ENCODE measurements at regions not wholly inside any gene's neighbourhood (a gene's known extent, or its start where the extent isn't known, plus 50 kb on each side); places are given as distances from the start of the nearest gene placed in this dataset.

DNA sequence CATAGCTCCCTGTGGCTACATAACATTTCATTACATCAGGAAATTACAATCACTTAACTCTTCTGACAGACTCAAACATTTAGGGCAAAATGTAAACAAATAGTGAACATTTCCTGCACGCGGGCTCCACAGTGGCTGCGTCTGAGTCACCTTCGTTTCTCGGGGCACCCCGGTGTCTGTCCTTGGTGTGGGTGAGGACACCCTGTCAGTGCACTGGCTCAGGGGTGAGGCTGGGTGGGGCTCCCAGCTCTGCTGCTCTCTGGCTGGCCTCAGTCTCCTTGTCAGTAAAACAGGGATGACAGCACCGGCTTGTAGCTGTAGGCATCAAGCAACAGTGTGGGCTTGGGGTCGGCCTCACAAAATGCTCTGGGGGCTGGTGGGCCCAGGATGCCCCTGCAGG, 237.1 kb upstream of the SHH start:
- TF ChIP-seq EZH2 (IDR thresholded peaks at IDR 0.05; ENCODE audit: borderline replicate concordance, insufficient read depth, low read length, poor library complexity, severe bottlenecking) (no peak), RAD21 (conservative IDR thresholded peaks at IDR 0.05) (no peak), POLR2AphosphoS5 (IDR thresholded peaks at IDR 0.05) (no peak), EP300 (conservative IDR thresholded peaks at IDR 0.05; ENCODE audit: poor library complexity, severe bottlenecking) (no peak), TAF1 (IDR thresholded peaks at IDR 0.05; ENCODE audit: low read depth) (no peak), MXI1 (conservative IDR thresholded peaks at IDR 0.05; ENCODE audit: poor library complexity, severe bottlenecking) (no peak), CTCF (IDR thresholded peaks at IDR 0.05; ENCODE audit: poor library complexity, severe bottlenecking) (no peak), SMC3 (conservative IDR thresholded peaks at IDR 0.05; ENCODE audit: poor library complexity) (no peak)
- TF ChIP-seq, protein P1, sequence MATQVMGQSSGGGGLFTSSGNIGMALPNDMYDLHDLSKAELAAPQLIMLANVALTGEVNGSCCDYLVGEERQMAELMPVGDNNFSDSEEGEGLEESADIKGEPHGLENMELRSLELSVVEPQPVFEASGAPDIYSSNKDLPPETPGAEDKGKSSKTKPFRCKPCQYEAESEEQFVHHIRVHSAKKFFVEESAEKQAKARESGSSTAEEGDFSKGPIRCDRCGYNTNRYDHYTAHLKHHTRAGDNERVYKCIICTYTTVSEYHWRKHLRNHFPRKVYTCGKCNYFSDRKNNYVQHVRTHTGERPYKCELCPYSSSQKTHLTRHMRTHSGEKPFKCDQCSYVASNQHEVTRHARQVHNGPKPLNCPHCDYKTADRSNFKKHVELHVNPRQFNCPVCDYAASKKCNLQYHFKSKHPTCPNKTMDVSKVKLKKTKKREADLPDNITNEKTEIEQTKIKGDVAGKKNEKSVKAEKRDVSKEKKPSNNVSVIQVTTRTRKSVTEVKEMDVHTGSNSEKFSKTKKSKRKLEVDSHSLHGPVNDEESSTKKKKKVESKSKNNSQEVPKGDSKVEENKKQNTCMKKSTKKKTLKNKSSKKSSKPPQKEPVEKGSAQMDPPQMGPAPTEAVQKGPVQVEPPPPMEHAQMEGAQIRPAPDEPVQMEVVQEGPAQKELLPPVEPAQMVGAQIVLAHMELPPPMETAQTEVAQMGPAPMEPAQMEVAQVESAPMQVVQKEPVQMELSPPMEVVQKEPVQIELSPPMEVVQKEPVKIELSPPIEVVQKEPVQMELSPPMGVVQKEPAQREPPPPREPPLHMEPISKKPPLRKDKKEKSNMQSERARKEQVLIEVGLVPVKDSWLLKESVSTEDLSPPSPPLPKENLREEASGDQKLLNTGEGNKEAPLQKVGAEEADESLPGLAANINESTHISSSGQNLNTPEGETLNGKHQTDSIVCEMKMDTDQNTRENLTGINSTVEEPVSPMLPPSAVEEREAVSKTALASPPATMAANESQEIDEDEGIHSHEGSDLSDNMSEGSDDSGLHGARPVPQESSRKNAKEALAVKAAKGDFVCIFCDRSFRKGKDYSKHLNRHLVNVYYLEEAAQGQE (IDR thresholded peaks at IDR 0.05; ENCODE audit: borderline replicate concordance), result no peak
- Histone ChIP-seq H3F3A (ENCODE audit: insufficient read depth, low read length, poor library complexity, severe bottlenecking) (no peaks in the 10 kb centered on the region), H2AFZ (ENCODE audit: low read depth, low read length) (no peak overlapping the region), H4K20me1 (ENCODE audit: insufficient read depth) (no peaks in the 10 kb centered on the region), H3K27ac (ENCODE audit: low read length) (no peak overlapping the region), H3K4me3 (ENCODE audit: low read length) (no peak overlapping the region), H3K9me2 (ENCODE audit: insufficient read depth, low read length) (no peaks in the 10 kb centered on the region), H3K9ac (ENCODE audit: low read length) (no peak overlapping the region), H3K4me2 (ENCODE audit: low read length) (no peak overlapping the region), H3K36me3 (ENCODE audit: insufficient read depth, low read length) (no peaks in the 10 kb centered on the region), H3K27me3 (ENCODE audit: insufficient read depth, low read depth, low read length) (no peaks in the 10 kb centered on the region), H3K79me2 (replicated peaks; ENCODE audit: insufficient read depth, low read length) (no peaks in the 10 kb centered on the region), H3K9me3 (ENCODE audit: low read length) (no peaks in the 10 kb centered on the region)

DNA sequence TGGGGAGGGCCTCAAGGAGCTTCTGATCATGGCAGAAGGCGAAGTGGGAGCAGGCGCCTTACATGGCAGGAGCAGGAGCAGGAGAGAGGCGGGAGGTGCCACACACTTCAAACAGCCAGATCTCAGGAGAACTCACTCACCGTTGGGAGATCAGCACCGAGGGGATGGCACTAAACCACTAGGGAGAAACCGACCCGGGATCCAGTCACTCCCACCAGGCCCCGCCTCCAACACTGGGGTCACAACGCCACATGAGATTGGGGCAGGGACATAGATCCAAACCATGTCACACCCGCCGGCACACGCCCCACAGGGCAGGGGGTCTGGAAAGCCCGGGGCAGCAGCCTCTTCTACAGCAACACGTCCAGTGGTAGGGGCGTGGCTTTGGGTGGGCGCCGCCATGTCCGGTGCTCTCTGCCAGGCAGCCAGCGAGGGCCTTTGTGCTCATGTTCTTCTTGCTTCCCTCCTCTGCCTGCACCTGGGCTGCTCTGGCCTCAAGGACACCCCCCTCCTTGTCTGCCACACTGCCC, 233.8 kb upstream of the SHH start:
- Histone ChIP-seq H3K9ac (ENCODE audit: low read length) (no peak overlapping the region), H3K27me3 (ENCODE audit: insufficient read depth, low read depth, low read length) (no peaks in the 10 kb centered on the region), H3K36me3 (ENCODE audit: insufficient read depth, low read length) (no peaks in the 10 kb centered on the region), H3K4me3 (ENCODE audit: low read length) (no peak overlapping the region), H2AFZ (ENCODE audit: low read depth, low read length) (no peak overlapping the region), H3K79me2 (replicated peaks; ENCODE audit: insufficient read depth, low read length) (no peaks in the 10 kb centered on the region), H4K20me1 (ENCODE audit: insufficient read depth) (no peaks in the 10 kb centered on the region), H3F3A (ENCODE audit: insufficient read depth, low read length, poor library complexity, severe bottlenecking) (no peaks in the 10 kb centered on the region), H3K27ac (ENCODE audit: low read length) (no peak overlapping the region), H3K4me2 (ENCODE audit: low read length) (no peak overlapping the region), H3K9me3 (ENCODE audit: low read length) (no peaks in the 10 kb centered on the region), H3K9me2 (ENCODE audit: insufficient read depth, low read length) (no peaks in the 10 kb centered on the region)
- TF ChIP-seq POLR2AphosphoS5 (IDR thresholded peaks at IDR 0.05) (no peak), EZH2 (IDR thresholded peaks at IDR 0.05; ENCODE audit: borderline replicate concordance, insufficient read depth, low read length, poor library complexity, severe bottlenecking) (no peak)

Data from neural cell (in vitro differentiated cells).